GM18511 (cell line): ENCODE measurements at regions not wholly inside any gene's neighbourhood (a gene's known extent, or its start where the extent isn't known, plus 50 kb on each side); places are given as distances from the start of the nearest gene placed in this dataset.

Source experiments
- ATAC-seq: cut with Tn5 transposase; IDR thresholded peaks from one replicate; pipeline ENCODE4 v1.9.1; 2021; ENCODE audit warnings: mild to moderate bottlenecking, moderate library complexity; ENCODE audit not compliant: unreplicated experiment

GRCh38 chr16:85354686-85355514 is 242.6 kb upstream of the CIBAR2 start:
- ATAC-seq = no peak

- no peak for ATAC-seq
Measured at GRCh38 chr16:85355515-85355837, 243.2 kb upstream of the CIBAR2 start.

- ATAC-seq = no peak
Measured at GRCh38 chr16:85356157-85356556, 243.9 kb upstream of the CIBAR2 start.

- ATAC-seq = no peak
Measured at GRCh38 chr16:85357323-85357722, 245.1 kb upstream of the CIBAR2 start.

- no peak for ATAC-seq
Measured at GRCh38 chr16:85357924-85358505, 245.7 kb upstream of the CIBAR2 start.

GRCh38 chr16:85358704-85359146 is 246.5 kb upstream of the CIBAR2 start:
- no peak for ATAC-seq

GRCh38 chr16:85359147-85359822 is 247.0 kb upstream of the CIBAR2 start:
- ATAC-seq = no peak

- no peak for ATAC-seq
Measured at GRCh38 chr16:85360323-85361277, 248.3 kb upstream of the CIBAR2 start.

- no peak for ATAC-seq
Measured at GRCh38 chr16:85361441-85362118, 249.3 kb upstream of the CIBAR2 start.

GRCh38 chr16:85362443-85362842 is 250.2 kb upstream of the CIBAR2 start:
- no peak for ATAC-seq

GRCh38 chr16:85363427-85363826 is 249.7 kb upstream of the GSE1 start:
- no peak for ATAC-seq

GRCh38 chr16:85363881-85364280 is 249.2 kb upstream of the GSE1 start:
- ATAC-seq = no peak

- no peak for ATAC-seq
Measured at GRCh38 chr16:85364323-85365040, 248.6 kb upstream of the GSE1 start.

- no peak for ATAC-seq
Measured at GRCh38 chr16:85365120-85365519, 248.0 kb upstream of the GSE1 start.

GRCh38 chr16:85366031-85366763 is 246.9 kb upstream of the GSE1 start:
- no peak for ATAC-seq

GRCh38 chr16:85367485-85367884 is 245.6 kb upstream of the GSE1 start:
- no peak for ATAC-seq

GRCh38 chr16:85369060-85369459 is 244.1 kb upstream of the GSE1 start:
- ATAC-seq = no peak

GRCh38 chr16:85369741-85370528 is 243.2 kb upstream of the GSE1 start:
- no peak for ATAC-seq
